H9 (cell line): ENCODE measurements at regions not wholly inside any gene's neighbourhood (a gene's known extent, or its start where the extent isn't known, plus 50 kb on each side); places are given as distances from the start of the nearest gene placed in this dataset.

Experiments
- DNase-seq: peaks from one replicate; pipeline ENCODE4 v3.0.0-alpha.2; 2017
- H2AFZ ChIP-seq: one replicate; pipeline ENCODE4 v1.6.1; 2013; ENCODE audit warnings: mild to moderate bottlenecking, low read length, control low read depth, moderate library complexity
- H2AK5ac ChIP-seq: 2 replicates; pipeline ENCODE4 v1.6.1; 2013; ENCODE audit warnings: low read length, control low read depth, mixed read lengths; ENCODE audit not compliant: insufficient read length
- H2BK120ac ChIP-seq: one replicate; pipeline ENCODE4 v1.6.1; 2013; ENCODE audit warnings: low read depth, mild to moderate bottlenecking, low read length, control low read depth, inconsistent platforms; ENCODE audit not compliant: poor library complexity, severe bottlenecking
- H2BK12ac ChIP-seq: 2 replicates; pipeline ENCODE4 v1.6.1; 2013; ENCODE audit warnings: low read length, control low read depth, mixed read lengths, low read depth; ENCODE audit not compliant: insufficient read length
- H2BK15ac ChIP-seq: 2 replicates; pipeline ENCODE4 v1.6.1; 2013; ENCODE audit warnings: low read depth, low read length, control low read depth
- H2BK20ac ChIP-seq: one replicate; pipeline ENCODE4 v1.6.1; 2013; ENCODE audit warnings: low read depth, mild to moderate bottlenecking, low read length, control low read depth, inconsistent platforms; ENCODE audit not compliant: poor library complexity, severe bottlenecking
- H2BK5ac ChIP-seq: 2 replicates; pipeline ENCODE4 v1.6.1; 2013; ENCODE audit warnings: low read length, control low read depth, mixed read lengths; ENCODE audit not compliant: insufficient read length
- H3K14ac ChIP-seq: 2 replicates; pipeline ENCODE4 v1.6.1; 2013; ENCODE audit warnings: low read length, control low read depth; ENCODE audit not compliant: insufficient read depth
- H3K18ac ChIP-seq: 2 replicates; pipeline ENCODE4 v1.6.1; 2013; ENCODE audit warnings: low read depth, mild to moderate bottlenecking, mixed read lengths, low read length, control low read depth; ENCODE audit not compliant: insufficient read length
- H3K23ac ChIP-seq: 2 replicates; pipeline ENCODE4 v1.6.1; 2013; ENCODE audit warnings: low read length, control low read depth, mixed read lengths, low read depth; ENCODE audit not compliant: insufficient read length
- H3K23me2 ChIP-seq: 2 replicates; pipeline ENCODE4 v1.6.1; 2013; ENCODE audit warnings: low read depth, mild to moderate bottlenecking, mixed read lengths, low read length, control low read depth; ENCODE audit not compliant: insufficient read length, poor library complexity, severe bottlenecking
- H3K27ac ChIP-seq: 2 replicates; pipeline ENCODE4 v1.5.1; 2013; ENCODE audit warnings: low read length, control low read depth, mixed read lengths, low read depth; ENCODE audit not compliant: insufficient read length
- H3K27me3 ChIP-seq: 2 replicates; pipeline ENCODE4 v1.6.1; 2013; ENCODE audit warnings: low read length, control low read depth, inconsistent platforms; ENCODE audit not compliant: insufficient read depth
- H3K4ac ChIP-seq: 2 replicates; pipeline ENCODE4 v1.6.1; 2013; ENCODE audit warnings: low read depth, mild to moderate bottlenecking, control low read depth, inconsistent platforms, low read length, moderate library complexity
- H3K4me1 ChIP-seq: 2 replicates; pipeline ENCODE4 v1.6.1; 2013; ENCODE audit warnings: low read length, control low read depth, inconsistent platforms; ENCODE audit not compliant: insufficient read depth
- H3K4me2 ChIP-seq: 2 replicates; pipeline ENCODE4 v1.6.1; 2013; ENCODE audit warnings: low read length, control low read depth, mixed read lengths; ENCODE audit not compliant: insufficient read length, insufficient read depth
- H3K56ac ChIP-seq: 2 replicates; pipeline ENCODE4 v1.6.1; 2013; ENCODE audit warnings: low read depth, mild to moderate bottlenecking, mixed read lengths, low read length, control low read depth; ENCODE audit not compliant: insufficient read length
- H3K79me1 ChIP-seq: 2 replicates; pipeline ENCODE4 v1.6.1; 2013; ENCODE audit warnings: low read depth, mild to moderate bottlenecking, moderate library complexity, low read length, control low read depth, inconsistent platforms; ENCODE audit not compliant: insufficient read depth, poor library complexity, severe bottlenecking
- H3K79me2 ChIP-seq: 2 replicates; pipeline ENCODE4 v1.6.1; 2013; ENCODE audit warnings: low read length, control low read depth, inconsistent platforms; ENCODE audit not compliant: insufficient read depth
- H3K9ac ChIP-seq: 2 replicates; pipeline ENCODE4 v1.6.1; 2013; ENCODE audit warnings: low read length, control low read depth, mixed read lengths; ENCODE audit not compliant: insufficient read length; ENCODE audit errors: extremely low read depth
- H3K9me3 ChIP-seq: one replicate; pipeline ENCODE4 v1.6.1; 2013; ENCODE audit warnings: low read depth, low read length, inconsistent platforms; ENCODE audit not compliant: control insufficient read depth
- H3T11ph ChIP-seq: one replicate; pipeline ENCODE4 v1.6.1; 2013; ENCODE audit warnings: mild to moderate bottlenecking, low read length, control low read depth, inconsistent platforms
- H4K20me1 ChIP-seq: one replicate; pipeline ENCODE4 v1.6.1; 2013; ENCODE audit not compliant: control insufficient read depth, insufficient read length, insufficient read depth
- H4K5ac ChIP-seq: 2 replicates; pipeline ENCODE4 v1.6.1; 2013; ENCODE audit warnings: low read depth, mild to moderate bottlenecking, mixed read lengths, low read length, control low read depth; ENCODE audit not compliant: insufficient read length
- H4K8ac ChIP-seq: replicated peaks from 2 replicates; pipeline ENCODE4 v1.6.1; 2013; ENCODE audit warnings: low read length, control low read depth, mixed read lengths, low read depth; ENCODE audit not compliant: insufficient read length
- H4K91ac ChIP-seq: 2 replicates; pipeline ENCODE4 v1.6.1; 2013; ENCODE audit warnings: low read depth, mild to moderate bottlenecking, moderate library complexity, mixed read lengths, low read length, control low read depth; ENCODE audit not compliant: insufficient read length
- H3K27ac Mint-ChIP-seq, 3 experiments: 2 replicates in 2 of 3; 3 replicates in 1 of 3; pipeline ENCODE4 v1.8.0; 2020 to 2021; ENCODE audit warnings: mixed read lengths in 3 of 3, mild to moderate bottlenecking in 1 of 3, moderate library complexity in 1 of 3
- H3K27me3 Mint-ChIP-seq: 2 replicates; pipeline ENCODE4 v1.8.0; 2021; ENCODE audit warnings: low read depth, mild to moderate bottlenecking, moderate library complexity, mixed read lengths
- H3K36me3 Mint-ChIP-seq, 3 experiments: 2 replicates in 2 of 3; 3 replicates in 1 of 3; pipeline ENCODE4 v1.8.0; 2020 to 2021; ENCODE audit warnings: low read depth in 3 of 3, mixed read lengths in 3 of 3; ENCODE audit not compliant: insufficient read depth in 1 of 3
- H3K4me1 Mint-ChIP-seq, 2 experiments: 2 replicates each; pipeline ENCODE4 v1.8.0; 2020; ENCODE audit warnings: mixed read lengths in 2 of 2
- H3K4me3 Mint-ChIP-seq, 2 experiments: 2 replicates in 1 of 2; 3 replicates in 1 of 2; pipeline ENCODE4 v1.8.0; 2020 to 2021; ENCODE audit warnings: mild to moderate bottlenecking in 2 of 2, mixed read lengths in 2 of 2, moderate library complexity in 1 of 2
- H3K9me3 Mint-ChIP-seq, 2 experiments: 2 replicates in 1 of 2; 3 replicates in 1 of 2; pipeline ENCODE4 v1.8.0; 2020; ENCODE audit warnings: mild to moderate bottlenecking in 2 of 2, mixed read lengths in 2 of 2, moderate library complexity in 1 of 2
- CTCF ChIP-seq: fragments of 200-600 bp; sonication (generic); conservative IDR thresholded peaks from 3 replicates; pipeline ENCODE4 v1.8.0; 2021; ENCODE audit warnings: antibody characterized with exemption, mild to moderate bottlenecking
- WGBS: extraction: QIAGEN DNeasy Blood & Tissue Kit; methylation state at CpG from one replicate; pipeline ENCODE4 v1.1.7; 2013; ENCODE audit warnings: missing lambda C conversion rate, low lambda C conversion rate, mixed read lengths; ENCODE audit not compliant: insufficient read length; ENCODE audit errors: extremely low coverage; 5-methylcytosine and 5-hydroxymethylcytosine counted together

GRCh38 chr18:39752351-39752750, 2186.8 kb upstream of the CELF4 start:
- no peak overlapping the region for H3K27ac Mint-ChIP-seq
- H3K4me3 Mint-ChIP-seq, result no peak overlapping the region
- no peak for TF ChIP-seq CTCF

More at GRCh38 chr18:39752351-39752750, 2186.8 kb upstream of the CELF4 start:
- no peaks in the 10 kb centered on the region for H3K23me2 ChIP-seq
- no peak overlapping the region for H2BK20ac ChIP-seq
- H4K91ac ChIP-seq, result no peak overlapping the region
- no peak for DNase-seq
- H3K79me2 ChIP-seq, result peaks cover 1% of the 10 kb centered on the region; the same call in 1 of the 2 replicates
- H3T11ph ChIP-seq, result no peak overlapping the region
- no peaks in the 10 kb centered on the region for H4K20me1 ChIP-seq
- H2BK12ac ChIP-seq, result no peak overlapping the region
- H2AK5ac ChIP-seq, result no peak overlapping the region
- Mint-ChIP-seq H3K4me1 (peaks cover 4 to 10% of the 10 kb centered on the region in 2 experiments; a peak in 3 of 4 replicates), H3K36me3 (peaks cover 48 to 51% (median 51%) of the 10 kb centered on the region in 3 experiments), H3K9me3 (peaks cover 20 to 24% of the 10 kb centered on the region in 2 experiments), H3K27me3 (no peaks in the 10 kb centered on the region)
- no peak overlapping the region for H3K9ac ChIP-seq
- H2BK15ac ChIP-seq, result no peak overlapping the region
- H3K4ac ChIP-seq, result no peak overlapping the region
- H3K18ac ChIP-seq, result no peak overlapping the region
- H2BK5ac ChIP-seq, result no peak overlapping the region
- no peak overlapping the region for H3K23ac ChIP-seq
- H4K5ac ChIP-seq, result no peak overlapping the region
- H3K4me1 ChIP-seq, result no peaks in the 10 kb centered on the region
- no peak overlapping the region for H2AFZ ChIP-seq
- no peaks in the 10 kb centered on the region for H3K27me3 ChIP-seq
- no peak overlapping the region for H4K8ac ChIP-seq
- H2BK120ac ChIP-seq, result no peak overlapping the region
- H3K14ac ChIP-seq, result no peak overlapping the region
- peaks cover 16% of the 10 kb centered on the region for H3K9me3 ChIP-seq
- no peak overlapping the region for H3K56ac ChIP-seq
- WGBS, result no CpG with 5 or more reads among the region's 2 CpGs
- no peak overlapping the region for H3K27ac ChIP-seq
- H3K79me1 ChIP-seq, result no peaks in the 10 kb centered on the region
- H3K4me2 ChIP-seq, result no peak overlapping the region
